ENCODE measurements at regions not wholly inside any gene's neighbourhood (a gene's known extent, or its start where the extent isn't known, plus 50 kb on each side); places are given as distances from the start of the nearest gene placed in this dataset.

DNA sequence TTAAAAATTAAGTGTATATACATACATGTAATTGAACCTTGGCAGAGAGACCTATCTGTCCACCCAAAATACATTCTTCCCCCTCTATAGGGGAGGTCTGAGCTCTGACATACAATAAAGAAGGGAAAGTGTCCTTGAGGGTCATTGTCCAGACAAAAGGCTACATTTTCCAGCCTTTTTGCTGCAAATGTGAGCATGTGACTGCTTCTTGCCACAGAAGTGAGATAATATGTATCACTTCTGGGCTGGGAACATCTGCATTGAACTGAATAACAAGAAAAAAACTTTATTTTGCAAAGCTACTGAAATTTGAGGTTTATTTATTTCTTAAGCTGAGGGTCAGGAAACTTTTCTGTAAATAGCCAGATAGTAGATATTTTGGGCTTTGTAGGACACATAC lies 131.3 kb downstream of the TBC1D30 start:
- DNase-seq (peak in 1 of 4 donors; percentile 49), ATAC-seq (no peak)
- no peaks in the 10 kb centered on the region for H3K4me1 ChIP-seq
- H3K27ac ChIP-seq = no peak overlapping the region
- H3K36me3 ChIP-seq = no peaks in the 10 kb centered on the region
- H3K4me3 ChIP-seq = no peak overlapping the region
- H3K27me3 ChIP-seq = no peaks in the 10 kb centered on the region
- TF ChIP-seq, protein P1, sequence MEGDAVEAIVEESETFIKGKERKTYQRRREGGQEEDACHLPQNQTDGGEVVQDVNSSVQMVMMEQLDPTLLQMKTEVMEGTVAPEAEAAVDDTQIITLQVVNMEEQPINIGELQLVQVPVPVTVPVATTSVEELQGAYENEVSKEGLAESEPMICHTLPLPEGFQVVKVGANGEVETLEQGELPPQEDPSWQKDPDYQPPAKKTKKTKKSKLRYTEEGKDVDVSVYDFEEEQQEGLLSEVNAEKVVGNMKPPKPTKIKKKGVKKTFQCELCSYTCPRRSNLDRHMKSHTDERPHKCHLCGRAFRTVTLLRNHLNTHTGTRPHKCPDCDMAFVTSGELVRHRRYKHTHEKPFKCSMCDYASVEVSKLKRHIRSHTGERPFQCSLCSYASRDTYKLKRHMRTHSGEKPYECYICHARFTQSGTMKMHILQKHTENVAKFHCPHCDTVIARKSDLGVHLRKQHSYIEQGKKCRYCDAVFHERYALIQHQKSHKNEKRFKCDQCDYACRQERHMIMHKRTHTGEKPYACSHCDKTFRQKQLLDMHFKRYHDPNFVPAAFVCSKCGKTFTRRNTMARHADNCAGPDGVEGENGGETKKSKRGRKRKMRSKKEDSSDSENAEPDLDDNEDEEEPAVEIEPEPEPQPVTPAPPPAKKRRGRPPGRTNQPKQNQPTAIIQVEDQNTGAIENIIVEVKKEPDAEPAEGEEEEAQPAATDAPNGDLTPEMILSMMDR (IDR thresholded peaks at IDR 0.05) = no peak
- intact Hi-C loops (cut with DNase I) = no loop called here
- no peaks in the 10 kb centered on the region for H3K9me3 ChIP-seq

DNA sequence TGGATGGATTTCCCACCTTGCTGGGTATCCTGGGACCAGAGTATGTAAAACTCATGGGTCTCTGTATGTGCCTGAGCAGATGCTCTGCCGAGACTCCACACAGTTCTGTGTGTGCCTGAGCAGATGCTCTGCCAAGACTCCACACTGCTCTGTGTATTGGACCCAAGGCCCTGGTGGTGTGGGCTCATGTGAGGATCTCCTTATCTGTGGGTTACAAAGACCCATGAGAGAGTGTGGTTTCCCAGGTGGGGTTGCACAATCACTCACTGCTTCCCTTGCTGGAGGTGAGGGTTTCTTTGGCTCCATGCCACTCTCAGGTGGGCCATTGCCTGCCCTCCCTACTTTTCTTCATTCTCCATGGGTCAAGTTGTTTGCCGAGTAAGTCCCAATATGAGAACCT lies 141.5 kb downstream of the TBC1D30 start:
- H3K4me3 ChIP-seq = no peak overlapping the region
- H3K36me3 ChIP-seq = no peaks in the 10 kb centered on the region
- DNase-seq = no peak
- TF ChIP-seq, protein P1 (IDR thresholded peaks at IDR 0.05) = no peak
- intact Hi-C loops (cut with DNase I) = no loop called here
- H3K27ac ChIP-seq = no peak overlapping the region
- H3K9me3 ChIP-seq = no peaks in the 10 kb centered on the region
- peaks cover 0 to 3% of the 10 kb centered on the region in 2 donors for H3K4me1 ChIP-seq
- ATAC-seq = no peak
- H3K27me3 ChIP-seq = no peaks in the 10 kb centered on the region

DNA sequence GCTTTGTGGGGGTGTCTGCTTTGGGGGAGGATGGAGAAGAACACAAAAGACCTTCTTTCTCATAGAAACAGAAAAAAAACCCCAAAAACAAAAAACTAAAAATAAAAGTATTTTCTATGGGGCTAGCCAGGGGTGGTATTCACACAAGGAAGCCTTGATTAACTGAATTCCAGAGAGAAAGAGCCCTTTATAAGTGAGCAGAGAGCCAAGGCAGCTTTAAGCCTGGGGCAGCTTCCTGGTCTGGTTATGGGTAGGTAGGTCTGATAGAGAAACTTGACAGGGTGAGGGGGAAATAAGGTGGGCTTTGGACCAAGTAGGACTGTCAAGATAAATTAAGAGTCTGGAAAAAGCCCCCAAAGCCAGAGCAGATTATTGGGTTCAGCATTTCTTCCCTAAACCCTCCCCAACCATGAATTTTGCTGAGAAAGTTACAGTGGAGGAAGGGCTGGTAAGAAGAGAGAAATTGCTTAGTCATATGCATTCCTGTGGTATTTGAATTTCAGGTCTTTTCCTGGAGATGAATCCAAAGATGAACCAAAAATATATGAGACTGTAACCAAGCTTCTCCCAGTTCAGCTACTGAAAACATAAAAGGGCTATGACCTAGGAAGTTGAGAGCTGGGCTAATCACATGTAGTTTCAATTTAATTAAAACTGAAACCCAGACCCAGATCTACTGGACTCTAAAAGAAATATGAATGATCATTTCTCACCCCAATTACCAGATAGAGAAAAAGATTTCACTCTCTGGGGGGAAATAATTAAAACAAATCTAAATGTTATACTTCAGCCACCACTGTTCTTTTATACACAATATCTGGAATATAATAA lies 144.8 kb downstream of the TBC1D30 start:
- TF ChIP-seq, protein P1 (IDR thresholded peaks at IDR 0.05) = no peak
- intact Hi-C loops (cut with DNase I) = no loop called here
- Histone ChIP-seq H3K27me3 (no peaks in the 10 kb centered on the region), H3K4me3 (no peak overlapping the region), H3K4me1 (peaks cover 0 to 3% of the 10 kb centered on the region in 2 donors), H3K9me3 (no peaks in the 10 kb centered on the region), H3K27ac (no peak overlapping the region), H3K36me3 (no peaks in the 10 kb centered on the region)
- ATAC-seq (peak; percentile 35), DNase-seq (no peak)

GRCh38 chr12:64976131-64976530 lies 145.0 kb downstream of the WIF1 start:
- Histone ChIP-seq H3K27ac (no peak overlapping the region), H3K36me3 (no peaks in the 10 kb centered on the region), H3K4me3 (no peak overlapping the region), H3K4me1 (no peaks in the 10 kb centered on the region), H3K27me3 (no peaks in the 10 kb centered on the region), H3K9me3 (peaks cover 0 to 5% of the 10 kb centered on the region in 2 donors)
- ATAC-seq (no peak), DNase-seq (no peak)
- TF ChIP-seq, protein P1 (IDR thresholded peaks at IDR 0.05) = no peak
- intact Hi-C loops (cut with DNase I) = no loop called here

GRCh38 chr12:64983771-64984278 lies 137.3 kb downstream of the WIF1 start:
- Histone ChIP-seq H3K27ac (no peak overlapping the region), H3K27me3 (no peaks in the 10 kb centered on the region), H3K36me3 (no peaks in the 10 kb centered on the region), H3K4me3 (no peak overlapping the region), H3K9me3 (peaks cover 0 to 2% of the 10 kb centered on the region in 2 donors), H3K4me1 (no peaks in the 10 kb centered on the region)
- TF ChIP-seq, protein P1 (IDR thresholded peaks at IDR 0.05) = no peak
- no peak for DNase-seq
- no peak for ATAC-seq
- intact Hi-C loops (cut with DNase I) = no loop called here
